ENCODE measurements at regions not wholly inside any gene's neighbourhood (a gene's known extent, or its start where the extent isn't known, plus 50 kb on each side); places are given as distances from the start of the nearest gene placed in this dataset.

GRCh38 chr6:47380251-47380650, 70.5 kb upstream of the TNFRSF21 start:
- no peak for DNase-seq
- H3K4me3 ChIP-seq (ENCODE audit: low read length) = no peak overlapping the region
- no peaks in the 10 kb centered on the region for H3K9me3 ChIP-seq (ENCODE audit: control insufficient read depth, low read depth, low read length)
- H3K27ac ChIP-seq (ENCODE audit: low read length) = no peak overlapping the region
- WGBS (ENCODE audit: insufficient coverage, low lambda C conversion rate) = 96% methylated on average over 4 of the region's 5 CpGs
- no peaks in the 10 kb centered on the region for H3K4me1 ChIP-seq (ENCODE audit: control insufficient read depth, insufficient read depth, low read length)
- H3K27me3 ChIP-seq (ENCODE audit: control insufficient read depth, insufficient read depth, low read length) = no peaks in the 10 kb centered on the region
- H3K36me3 ChIP-seq (ENCODE audit: control insufficient read depth, insufficient read depth, low read length) = no peaks in the 10 kb centered on the region

GRCh38 chr6:47381036-47381435, 71.3 kb upstream of the TNFRSF21 start:
- WGBS (ENCODE audit: insufficient coverage, low lambda C conversion rate) = 44% methylated on average over 1 of the region's 2 CpGs

GRCh38 chr6:47383360-47383759, 73.7 kb upstream of the TNFRSF21 start:
- no peaks in the 10 kb centered on the region for H3K27me3 ChIP-seq (ENCODE audit: control insufficient read depth, insufficient read depth, low read length)
- no peak overlapping the region for H3K4me3 ChIP-seq (ENCODE audit: low read length)
- DNase-seq = no peak
- H3K36me3 ChIP-seq (ENCODE audit: control insufficient read depth, insufficient read depth, low read length) = no peaks in the 10 kb centered on the region
- H3K9me3 ChIP-seq (ENCODE audit: control insufficient read depth, low read depth, low read length) = no peaks in the 10 kb centered on the region
- WGBS (ENCODE audit: insufficient coverage, low lambda C conversion rate) = no CpG with 5 or more reads among the region's 1 CpG
- H3K4me1 ChIP-seq (ENCODE audit: control insufficient read depth, insufficient read depth, low read length) = no peaks in the 10 kb centered on the region
- no peak overlapping the region for H3K27ac ChIP-seq (ENCODE audit: low read length)

More at GRCh38 chr6:47381036-47381435, 71.3 kb upstream of the TNFRSF21 start:
- Histone ChIP-seq H3K9me3 (ENCODE audit: control insufficient read depth, low read depth, low read length) (no peaks in the 10 kb centered on the region), H3K36me3 (ENCODE audit: control insufficient read depth, insufficient read depth, low read length) (no peaks in the 10 kb centered on the region), H3K27ac (ENCODE audit: low read length) (no peak overlapping the region), H3K27me3 (ENCODE audit: control insufficient read depth, insufficient read depth, low read length) (no peaks in the 10 kb centered on the region), H3K4me1 (ENCODE audit: control insufficient read depth, insufficient read depth, low read length) (no peaks in the 10 kb centered on the region), H3K4me3 (ENCODE audit: low read length) (no peak overlapping the region)
- no peak for DNase-seq

GRCh38 chr6:47391675-47392074, 82.0 kb upstream of the TNFRSF21 start:
- Histone ChIP-seq H3K4me3 (ENCODE audit: low read length) (no peak overlapping the region), H3K9me3 (ENCODE audit: control insufficient read depth, low read depth, low read length) (peaks cover 5% of the 10 kb centered on the region), H3K27ac (ENCODE audit: low read length) (no peak overlapping the region), H3K4me1 (ENCODE audit: control insufficient read depth, insufficient read depth, low read length) (no peaks in the 10 kb centered on the region), H3K36me3 (ENCODE audit: control insufficient read depth, insufficient read depth, low read length) (no peaks in the 10 kb centered on the region), H3K27me3 (ENCODE audit: control insufficient read depth, insufficient read depth, low read length) (no peaks in the 10 kb centered on the region)
- no peak for DNase-seq

GRCh38 chr6:47392251-47392650, 82.5 kb upstream of the TNFRSF21 start:
- no peaks in the 10 kb centered on the region for H3K36me3 ChIP-seq (ENCODE audit: control insufficient read depth, insufficient read depth, low read length)
- no peaks in the 10 kb centered on the region for H3K27me3 ChIP-seq (ENCODE audit: control insufficient read depth, insufficient read depth, low read length)
- no peak overlapping the region for H3K4me3 ChIP-seq (ENCODE audit: low read length)
- H3K4me1 ChIP-seq (ENCODE audit: control insufficient read depth, insufficient read depth, low read length) = no peaks in the 10 kb centered on the region
- no peak for DNase-seq
- H3K9me3 ChIP-seq (ENCODE audit: control insufficient read depth, low read depth, low read length) = peaks cover 5% of the 10 kb centered on the region
- no CpG with 5 or more reads among the region's 1 CpG for WGBS (ENCODE audit: insufficient coverage, low lambda C conversion rate)
- H3K27ac ChIP-seq (ENCODE audit: low read length) = no peak overlapping the region

- no peaks in the 10 kb centered on the region for H3K4me1 ChIP-seq (ENCODE audit: control insufficient read depth, insufficient read depth, low read length)
- no peak for DNase-seq
- H3K27me3 ChIP-seq (ENCODE audit: control insufficient read depth, insufficient read depth, low read length) = no peaks in the 10 kb centered on the region
- H3K4me3 ChIP-seq (ENCODE audit: low read length) = no peak overlapping the region
- no peak overlapping the region for H3K27ac ChIP-seq (ENCODE audit: low read length)
- H3K9me3 ChIP-seq (ENCODE audit: control insufficient read depth, low read depth, low read length) = no peaks in the 10 kb centered on the region
- H3K36me3 ChIP-seq (ENCODE audit: control insufficient read depth, insufficient read depth, low read length) = no peaks in the 10 kb centered on the region
- WGBS (ENCODE audit: insufficient coverage, low lambda C conversion rate) = 100% methylated on average over 1 of the region's 2 CpGs
Observed at GRCh38 chr6:47396401-47397069, 81.1 kb upstream of the CD2AP start.

- 97% methylated on average over 3 of the region's 3 CpGs for WGBS (ENCODE audit: insufficient coverage, low lambda C conversion rate)
- Histone ChIP-seq H3K27ac (ENCODE audit: low read length) (no peak overlapping the region), H3K36me3 (ENCODE audit: control insufficient read depth, insufficient read depth, low read length) (no peaks in the 10 kb centered on the region), H3K4me3 (ENCODE audit: low read length) (no peak overlapping the region), H3K4me1 (ENCODE audit: control insufficient read depth, insufficient read depth, low read length) (peaks cover 20% of the 10 kb centered on the region), H3K27me3 (ENCODE audit: control insufficient read depth, insufficient read depth, low read length) (no peaks in the 10 kb centered on the region), H3K9me3 (ENCODE audit: control insufficient read depth, low read depth, low read length) (no peaks in the 10 kb centered on the region)
- no peak for DNase-seq
Observed at GRCh38 chr6:47400581-47400980, 77.0 kb upstream of the CD2AP start.

GRCh38 chr6:47402081-47402480, 75.5 kb upstream of the CD2AP start:
- no peak overlapping the region for H3K4me3 ChIP-seq (ENCODE audit: low read length)
- WGBS (ENCODE audit: insufficient coverage, low lambda C conversion rate) = no CpG with 5 or more reads among the region's 3 CpGs
- no peaks in the 10 kb centered on the region for H3K36me3 ChIP-seq (ENCODE audit: control insufficient read depth, insufficient read depth, low read length)
- peaks cover 33% of the 10 kb centered on the region for H3K4me1 ChIP-seq (ENCODE audit: control insufficient read depth, insufficient read depth, low read length)
- no peaks in the 10 kb centered on the region for H3K9me3 ChIP-seq (ENCODE audit: control insufficient read depth, low read depth, low read length)
- no peak for DNase-seq
- no peak overlapping the region for H3K27ac ChIP-seq (ENCODE audit: low read length)
- H3K27me3 ChIP-seq (ENCODE audit: control insufficient read depth, insufficient read depth, low read length) = no peaks in the 10 kb centered on the region

GRCh38 chr6:47403056-47403455, 74.5 kb upstream of the CD2AP start:
- no peak for DNase-seq
- Histone ChIP-seq H3K4me1 (ENCODE audit: control insufficient read depth, insufficient read depth, low read length) (peaks cover 43% of the 10 kb centered on the region), H3K9me3 (ENCODE audit: control insufficient read depth, low read depth, low read length) (no peaks in the 10 kb centered on the region), H3K4me3 (ENCODE audit: low read length) (no peak overlapping the region), H3K36me3 (ENCODE audit: control insufficient read depth, insufficient read depth, low read length) (no peaks in the 10 kb centered on the region), H3K27me3 (ENCODE audit: control insufficient read depth, insufficient read depth, low read length) (no peaks in the 10 kb centered on the region), H3K27ac (ENCODE audit: low read length) (peak overlapping the region; percentile 68)
- no CpG with 5 or more reads among the region's 2 CpGs for WGBS (ENCODE audit: insufficient coverage, low lambda C conversion rate)

GRCh38 chr6:47403801-47404200, 73.8 kb upstream of the CD2AP start:
- Histone ChIP-seq H3K4me1 (ENCODE audit: control insufficient read depth, insufficient read depth, low read length) (peaks cover 44% of the 10 kb centered on the region), H3K36me3 (ENCODE audit: control insufficient read depth, insufficient read depth, low read length) (no peaks in the 10 kb centered on the region), H3K27me3 (ENCODE audit: control insufficient read depth, insufficient read depth, low read length) (no peaks in the 10 kb centered on the region), H3K27ac (ENCODE audit: low read length) (peak overlapping the region; percentile 68), H3K4me3 (ENCODE audit: low read length) (no peak overlapping the region), H3K9me3 (ENCODE audit: control insufficient read depth, low read depth, low read length) (no peaks in the 10 kb centered on the region)
- peak; percentile 76 to 90 for DNase-seq
- WGBS (ENCODE audit: insufficient coverage, low lambda C conversion rate) = 0% methylated on average over 2 of the region's 2 CpGs

- no peak overlapping the region for H3K4me3 ChIP-seq (ENCODE audit: low read length)
- WGBS (ENCODE audit: insufficient coverage, low lambda C conversion rate) = no CpG with 5 or more reads among the region's 4 CpGs
- peak overlapping the region; percentile 68 for H3K27ac ChIP-seq (ENCODE audit: low read length)
- peaks cover 44% of the 10 kb centered on the region for H3K4me1 ChIP-seq (ENCODE audit: control insufficient read depth, insufficient read depth, low read length)
- no peak for DNase-seq
- H3K9me3 ChIP-seq (ENCODE audit: control insufficient read depth, low read depth, low read length) = no peaks in the 10 kb centered on the region
- no peaks in the 10 kb centered on the region for H3K36me3 ChIP-seq (ENCODE audit: control insufficient read depth, insufficient read depth, low read length)
- H3K27me3 ChIP-seq (ENCODE audit: control insufficient read depth, insufficient read depth, low read length) = no peaks in the 10 kb centered on the region
Observed at GRCh38 chr6:47404435-47404834, 73.2 kb upstream of the CD2AP start.
